IMR-90 (cell line): ENCODE measurements at regions not wholly inside any gene's neighbourhood (a gene's known extent, or its start where the extent isn't known, plus 50 kb on each side); places are given as distances from the start of the nearest gene placed in this dataset.

Source experiments
- BHLHE40 ChIP-seq: fragments of 150-350 bp; IDR thresholded peaks from 2 replicates; pipeline ENCODE4 v1.6.1; 2016; ENCODE audit warnings: mild to moderate bottlenecking, low read depth, low read length
- MAFK ChIP-seq: IDR thresholded peaks from 2 replicates; pipeline ENCODE4 v1.6.1; 2012; ENCODE audit warnings: low read depth, low read length, improper control_type of control experiment
- MXI1 ChIP-seq: IDR thresholded peaks from 2 replicates; pipeline ENCODE4 v1.6.1; 2012; ENCODE audit warnings: low read depth, mild to moderate bottlenecking, low read length, moderate library complexity, borderline replicate concordance
- RAD21 ChIP-seq: IDR thresholded peaks from 2 replicates; pipeline ENCODE4 v1.6.1; 2012; ENCODE audit warnings: low read length, improper control_type of control experiment
- TF ChIP-seq, protein P1 (sequence below): conservative IDR thresholded peaks from 2 replicates; pipeline ENCODE4 v1.5.1; 2012; ENCODE audit warnings: mild to moderate bottlenecking, low read depth, low read length, improper control_type of control experiment

GRCh38 chr7:86282014-86282682 is 361.6 kb upstream of the GRM3 start:
- TF ChIP-seq, protein P1, sequence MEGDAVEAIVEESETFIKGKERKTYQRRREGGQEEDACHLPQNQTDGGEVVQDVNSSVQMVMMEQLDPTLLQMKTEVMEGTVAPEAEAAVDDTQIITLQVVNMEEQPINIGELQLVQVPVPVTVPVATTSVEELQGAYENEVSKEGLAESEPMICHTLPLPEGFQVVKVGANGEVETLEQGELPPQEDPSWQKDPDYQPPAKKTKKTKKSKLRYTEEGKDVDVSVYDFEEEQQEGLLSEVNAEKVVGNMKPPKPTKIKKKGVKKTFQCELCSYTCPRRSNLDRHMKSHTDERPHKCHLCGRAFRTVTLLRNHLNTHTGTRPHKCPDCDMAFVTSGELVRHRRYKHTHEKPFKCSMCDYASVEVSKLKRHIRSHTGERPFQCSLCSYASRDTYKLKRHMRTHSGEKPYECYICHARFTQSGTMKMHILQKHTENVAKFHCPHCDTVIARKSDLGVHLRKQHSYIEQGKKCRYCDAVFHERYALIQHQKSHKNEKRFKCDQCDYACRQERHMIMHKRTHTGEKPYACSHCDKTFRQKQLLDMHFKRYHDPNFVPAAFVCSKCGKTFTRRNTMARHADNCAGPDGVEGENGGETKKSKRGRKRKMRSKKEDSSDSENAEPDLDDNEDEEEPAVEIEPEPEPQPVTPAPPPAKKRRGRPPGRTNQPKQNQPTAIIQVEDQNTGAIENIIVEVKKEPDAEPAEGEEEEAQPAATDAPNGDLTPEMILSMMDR = no peak
- no peak for TF ChIP-seq MXI1
- no peak for TF ChIP-seq RAD21
- no peak for TF ChIP-seq BHLHE40
- no peak for TF ChIP-seq MAFK
